A549 (cell line): ENCODE measurements at regions not wholly inside any gene's neighbourhood (a gene's known extent, or its start where the extent isn't known, plus 50 kb on each side); places are given as distances from the start of the nearest gene placed in this dataset.

Experiments
- ELK1 ChIP-seq: fragments of 150-350 bp; IDR thresholded peaks from 2 replicates; pipeline ENCODE4 v1.6.1; 2014; ENCODE audit warnings: low read depth, mild to moderate bottlenecking, low read length
- JUN ChIP-seq, 2 experiments: fragments of >200 bp; sonication (Bioruptor Twin); formaldehyde crosslinking; IDR thresholded peaks; 2 replicates in 1 of 2; 3 replicates in 1 of 2; pipeline ENCODE4 v1.6.1; 2016 to 2017
- POLR2A ChIP-seq: IDR thresholded peaks from 2 replicates; pipeline ENCODE4 v1.6.1; 2012; ENCODE audit warnings: mild to moderate bottlenecking, low read length

GRCh38 chr16:26623442-26623841 lies 443.3 kb upstream of the C16orf82 start:
- TF ChIP-seq ELK1 (no peak), JUN (IDR thresholded peaks at IDR 0.05) (no peak), POLR2A (no peak)
